ENCODE measurements at regions not wholly inside any gene's neighbourhood (a gene's known extent, or its start where the extent isn't known, plus 50 kb on each side); places are given as distances from the start of the nearest gene placed in this dataset.
"Not testable (repeated sequence)": the region's sequence is repeated elsewhere in the genome, so short reads cannot be mapped to it uniquely, and the experiment has no call there.

- no peak overlapping the region for H3K4me3 Mint-ChIP-seq
- H3K36me3 Mint-ChIP-seq (ENCODE audit: insufficient read depth) = no peaks in the 10 kb centered on the region
- no peaks in the 10 kb centered on the region for H3K4me1 Mint-ChIP-seq (ENCODE audit: low read depth)
- DNase-seq (no peak), ATAC-seq (no peak)
- peaks cover 8% of the 10 kb centered on the region for H3K27me3 Mint-ChIP-seq (ENCODE audit: low read depth)
- H3K9me3 Mint-ChIP-seq = no peaks in the 10 kb centered on the region
Measured at GRCh38 chr10:33861016-33861704, 526.7 kb upstream of the NRP1 start.

GRCh38 chr10:33860552-33860951, 526.1 kb upstream of the NRP1 start:
- no peak for ATAC-seq
- Mint-ChIP-seq H3K36me3 (ENCODE audit: insufficient read depth) (no peaks in the 10 kb centered on the region), H3K27me3 (ENCODE audit: low read depth) (peaks cover 5% of the 10 kb centered on the region), H3K4me1 (ENCODE audit: low read depth) (no peaks in the 10 kb centered on the region), H3K9me3 (no peaks in the 10 kb centered on the region), H3K4me3 (no peak overlapping the region)
- no peak for DNase-seq

- Mint-ChIP-seq H3K9me3 (no peaks in the 10 kb centered on the region), H3K4me1 (ENCODE audit: low read depth) (no peaks in the 10 kb centered on the region), H3K4me3 (no peak overlapping the region), H3K36me3 (ENCODE audit: insufficient read depth) (no peaks in the 10 kb centered on the region), H3K27me3 (ENCODE audit: low read depth) (peaks cover 1% of the 10 kb centered on the region)
- DNase-seq = no peak
- no peak for ATAC-seq
Measured at GRCh38 chr10:33859319-33860022, 525.0 kb upstream of the NRP1 start.

DNA sequence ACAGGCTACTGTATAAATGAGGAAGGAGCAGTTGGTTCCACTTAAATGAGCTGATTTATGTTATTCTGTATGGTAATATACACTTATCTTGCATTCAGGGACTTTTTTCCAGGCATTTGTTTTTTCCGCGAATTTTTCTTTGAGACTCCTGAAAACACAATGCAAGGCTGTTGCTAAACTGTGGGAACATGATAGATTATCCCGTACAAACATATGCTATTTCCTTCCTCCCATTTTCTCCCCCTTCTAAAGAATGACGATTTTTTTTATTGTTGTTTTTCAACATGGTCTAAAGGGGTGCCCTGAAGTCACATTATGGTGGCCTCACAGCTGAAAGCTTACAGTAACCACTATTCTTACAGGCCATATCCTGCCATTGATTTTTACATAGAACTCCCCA, 523.9 kb upstream of the NRP1 start:
- Mint-ChIP-seq H3K4me3 (no peak overlapping the region), H3K4me1 (ENCODE audit: low read depth) (no peaks in the 10 kb centered on the region), H3K27me3 (ENCODE audit: low read depth) (peaks cover 6% of the 10 kb centered on the region), H3K36me3 (ENCODE audit: insufficient read depth) (no peaks in the 10 kb centered on the region), H3K9me3 (no peaks in the 10 kb centered on the region)
- no peak for DNase-seq
- ATAC-seq = no peak

GRCh38 chr10:33853221-33853620, 518.8 kb upstream of the NRP1 start:
- H3K27me3 Mint-ChIP-seq (ENCODE audit: low read depth); DNase-seq; H3K36me3 Mint-ChIP-seq (ENCODE audit: insufficient read depth); H3K9me3 Mint-ChIP-seq; ATAC-seq; H3K4me3 Mint-ChIP-seq; H3K4me1 Mint-ChIP-seq (ENCODE audit: low read depth): not testable (repeated sequence)

GRCh38 chr10:33843379-33843778, 508.9 kb upstream of the NRP1 start:
- no peak overlapping the region for H3K4me3 Mint-ChIP-seq
- ATAC-seq (no peak), DNase-seq (no peak)
- H3K4me1 Mint-ChIP-seq (ENCODE audit: low read depth) = no peaks in the 10 kb centered on the region
- H3K9me3 Mint-ChIP-seq = peaks cover 14% of the 10 kb centered on the region
- H3K36me3 Mint-ChIP-seq (ENCODE audit: insufficient read depth) = no peaks in the 10 kb centered on the region
- no peaks in the 10 kb centered on the region for H3K27me3 Mint-ChIP-seq (ENCODE audit: low read depth)

- no peak for ATAC-seq
- Mint-ChIP-seq H3K4me3 (no peak overlapping the region), H3K4me1 (ENCODE audit: low read depth) (no peaks in the 10 kb centered on the region), H3K9me3 (peaks cover 14% of the 10 kb centered on the region), H3K27me3 (ENCODE audit: low read depth) (no peaks in the 10 kb centered on the region), H3K36me3 (ENCODE audit: insufficient read depth) (no peaks in the 10 kb centered on the region)
- DNase-seq = no peak
Measured at GRCh38 chr10:33841678-33842077, 507.2 kb upstream of the NRP1 start.

DNA sequence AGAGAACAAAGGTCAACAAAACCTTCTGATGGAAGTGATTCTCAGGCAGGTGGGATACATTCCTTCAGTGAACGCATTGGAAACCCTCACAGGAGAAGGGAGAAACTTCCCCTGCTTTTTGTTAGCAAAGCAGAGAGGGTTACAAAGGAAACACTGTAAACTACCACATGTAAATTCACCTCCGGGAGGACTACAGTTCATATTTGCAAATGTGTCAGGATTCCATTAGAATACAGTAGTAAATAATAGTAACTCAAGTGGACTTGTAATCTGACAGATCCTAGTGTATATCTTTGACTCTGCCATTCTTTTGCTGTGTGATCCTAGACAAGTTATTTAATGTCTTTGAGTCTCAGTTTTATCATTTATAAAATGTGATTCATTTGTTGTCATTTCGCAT, 504.3 kb upstream of the NRP1 start:
- ATAC-seq (no peak), DNase-seq (no peak)
- Mint-ChIP-seq H3K36me3 (ENCODE audit: insufficient read depth) (no peaks in the 10 kb centered on the region), H3K4me1 (ENCODE audit: low read depth) (no peaks in the 10 kb centered on the region), H3K4me3 (no peak overlapping the region), H3K9me3 (peaks cover 7% of the 10 kb centered on the region), H3K27me3 (ENCODE audit: low read depth) (no peaks in the 10 kb centered on the region)

- Mint-ChIP-seq H3K36me3 (ENCODE audit: insufficient read depth) (no peaks in the 10 kb centered on the region), H3K27me3 (ENCODE audit: low read depth) (no peaks in the 10 kb centered on the region), H3K9me3 (no peaks in the 10 kb centered on the region), H3K4me1 (ENCODE audit: low read depth) (no peaks in the 10 kb centered on the region), H3K4me3 (no peak overlapping the region)
- DNase-seq (no peak), ATAC-seq (no peak)
Measured at GRCh38 chr10:33837736-33838135, 503.3 kb upstream of the NRP1 start.

DNA sequence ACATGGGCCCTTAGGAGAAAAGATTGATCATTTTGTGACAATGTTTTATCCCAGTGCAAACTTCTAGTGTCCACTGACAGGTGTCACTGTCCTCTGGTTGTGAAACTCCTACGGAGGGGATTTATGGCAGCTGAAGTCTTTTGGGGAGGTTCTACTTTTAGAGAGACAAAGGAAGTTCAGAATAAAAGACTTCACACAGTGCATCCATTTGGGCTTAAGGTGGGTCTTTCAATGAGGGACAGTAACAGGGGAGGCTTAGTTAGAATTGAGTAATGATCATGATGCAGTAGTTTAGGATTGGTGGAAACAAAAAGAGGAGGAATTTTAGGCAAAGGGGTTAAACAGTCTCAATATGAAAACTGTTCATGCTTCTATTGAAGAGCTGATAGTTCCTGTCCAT, 501.1 kb upstream of the NRP1 start:
- no peaks in the 10 kb centered on the region for H3K27me3 Mint-ChIP-seq (ENCODE audit: low read depth)
- no peak overlapping the region for H3K4me3 Mint-ChIP-seq
- DNase-seq (no peak), ATAC-seq (no peak)
- no peaks in the 10 kb centered on the region for H3K9me3 Mint-ChIP-seq
- H3K36me3 Mint-ChIP-seq (ENCODE audit: insufficient read depth) = no peaks in the 10 kb centered on the region
- H3K4me1 Mint-ChIP-seq (ENCODE audit: low read depth) = no peaks in the 10 kb centered on the region

GRCh38 chr10:33833566-33833965, 499.1 kb upstream of the NRP1 start:
- ATAC-seq = no peak
- Mint-ChIP-seq H3K9me3 (no peaks in the 10 kb centered on the region), H3K36me3 (ENCODE audit: insufficient read depth) (no peaks in the 10 kb centered on the region), H3K27me3 (ENCODE audit: low read depth) (no peaks in the 10 kb centered on the region), H3K4me3 (no peak overlapping the region), H3K4me1 (ENCODE audit: low read depth) (no peaks in the 10 kb centered on the region)
- no peak for DNase-seq

GRCh38 chr10:33832124-33832787, 497.8 kb upstream of the NRP1 start:
- ATAC-seq (no peak), DNase-seq (no peak)
- H3K4me1 Mint-ChIP-seq (ENCODE audit: low read depth) = no peaks in the 10 kb centered on the region
- no peak overlapping the region for H3K4me3 Mint-ChIP-seq
- no peaks in the 10 kb centered on the region for H3K27me3 Mint-ChIP-seq (ENCODE audit: low read depth)
- no peaks in the 10 kb centered on the region for H3K36me3 Mint-ChIP-seq (ENCODE audit: insufficient read depth)
- H3K9me3 Mint-ChIP-seq = no peaks in the 10 kb centered on the region

- H3K4me3 Mint-ChIP-seq = no peak overlapping the region
- H3K36me3 Mint-ChIP-seq (ENCODE audit: insufficient read depth) = no peaks in the 10 kb centered on the region
- H3K9me3 Mint-ChIP-seq = no peaks in the 10 kb centered on the region
- no peaks in the 10 kb centered on the region for H3K4me1 Mint-ChIP-seq (ENCODE audit: low read depth)
- ATAC-seq (no peak), DNase-seq (no peak)
- H3K27me3 Mint-ChIP-seq (ENCODE audit: low read depth) = no peaks in the 10 kb centered on the region
Measured at GRCh38 chr10:33831591-33831990, 497.1 kb upstream of the NRP1 start.

GRCh38 chr10:33829899-33830298, 495.4 kb upstream of the NRP1 start:
- not testable (repeated sequence) for H3K4me3 Mint-ChIP-seq; ATAC-seq; H3K36me3 Mint-ChIP-seq (ENCODE audit: insufficient read depth); DNase-seq; H3K27me3 Mint-ChIP-seq (ENCODE audit: low read depth); H3K9me3 Mint-ChIP-seq; H3K4me1 Mint-ChIP-seq (ENCODE audit: low read depth)

GRCh38 chr10:33828592-33828991, 494.1 kb upstream of the NRP1 start:
- no peaks in the 10 kb centered on the region for H3K4me1 Mint-ChIP-seq (ENCODE audit: low read depth)
- no peaks in the 10 kb centered on the region for H3K36me3 Mint-ChIP-seq (ENCODE audit: insufficient read depth)
- H3K9me3 Mint-ChIP-seq = no peaks in the 10 kb centered on the region
- DNase-seq (no peak), ATAC-seq (no peak)
- H3K27me3 Mint-ChIP-seq (ENCODE audit: low read depth) = no peaks in the 10 kb centered on the region
- H3K4me3 Mint-ChIP-seq = no peak overlapping the region

All from activated T-cell treated with anti-CD3 and anti-CD28 coated beads, Interleukin-2, amount 50 U/mL, for 4 hours (primary cell).